ENCODE measurements at regions not wholly inside any gene's neighbourhood (a gene's known extent, or its start where the extent isn't known, plus 50 kb on each side); places are given as distances from the start of the nearest gene placed in this dataset.

DNA sequence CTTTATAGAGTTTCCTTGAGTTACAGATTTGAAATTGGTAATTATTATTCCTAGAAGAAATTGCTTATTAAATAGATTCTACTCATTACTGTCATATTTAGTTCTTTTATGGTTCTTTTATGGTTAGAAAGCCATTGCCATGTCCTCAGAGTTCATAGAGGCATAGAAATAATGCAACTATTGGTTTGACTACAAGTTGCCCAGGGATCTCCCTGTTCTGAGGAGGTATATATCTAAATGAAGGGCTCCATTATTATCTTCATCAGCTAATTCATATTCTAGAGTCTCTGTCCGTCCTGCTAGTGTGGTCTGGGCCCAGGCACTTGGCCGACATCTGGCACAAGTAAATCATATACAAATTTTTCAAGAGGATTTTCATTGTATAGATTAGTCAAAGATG, 535.7 kb downstream of the PPP4R3C start:
- TF ChIP-seq, protein P1, sequence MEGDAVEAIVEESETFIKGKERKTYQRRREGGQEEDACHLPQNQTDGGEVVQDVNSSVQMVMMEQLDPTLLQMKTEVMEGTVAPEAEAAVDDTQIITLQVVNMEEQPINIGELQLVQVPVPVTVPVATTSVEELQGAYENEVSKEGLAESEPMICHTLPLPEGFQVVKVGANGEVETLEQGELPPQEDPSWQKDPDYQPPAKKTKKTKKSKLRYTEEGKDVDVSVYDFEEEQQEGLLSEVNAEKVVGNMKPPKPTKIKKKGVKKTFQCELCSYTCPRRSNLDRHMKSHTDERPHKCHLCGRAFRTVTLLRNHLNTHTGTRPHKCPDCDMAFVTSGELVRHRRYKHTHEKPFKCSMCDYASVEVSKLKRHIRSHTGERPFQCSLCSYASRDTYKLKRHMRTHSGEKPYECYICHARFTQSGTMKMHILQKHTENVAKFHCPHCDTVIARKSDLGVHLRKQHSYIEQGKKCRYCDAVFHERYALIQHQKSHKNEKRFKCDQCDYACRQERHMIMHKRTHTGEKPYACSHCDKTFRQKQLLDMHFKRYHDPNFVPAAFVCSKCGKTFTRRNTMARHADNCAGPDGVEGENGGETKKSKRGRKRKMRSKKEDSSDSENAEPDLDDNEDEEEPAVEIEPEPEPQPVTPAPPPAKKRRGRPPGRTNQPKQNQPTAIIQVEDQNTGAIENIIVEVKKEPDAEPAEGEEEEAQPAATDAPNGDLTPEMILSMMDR (IDR thresholded peaks at IDR 0.05): no peak
- TF ChIP-seq ZFX (IDR thresholded peaks at IDR 0.05; ENCODE audit: borderline replicate concordance): no peak
